HCT116 (cell line): ENCODE measurements at regions not wholly inside any gene's neighbourhood (a gene's known extent, or its start where the extent isn't known, plus 50 kb on each side); places are given as distances from the start of the nearest gene placed in this dataset.

Source experiments
- POLR2AphosphoS5 ChIP-seq: IDR thresholded peaks from 2 replicates; pipeline ENCODE4 v1.6.1; 2011; ENCODE audit warnings: mild to moderate bottlenecking, low read depth, low read length, moderate library complexity
- ZFX ChIP-seq: fragments of 450-650 bp; IDR thresholded peaks from 2 replicates; pipeline ENCODE4 v1.6.1; 2017
- TF ChIP-seq, protein P1 (sequence below): IDR thresholded peaks from 2 replicates; pipeline ENCODE4 v1.6.1; 2012

DNA sequence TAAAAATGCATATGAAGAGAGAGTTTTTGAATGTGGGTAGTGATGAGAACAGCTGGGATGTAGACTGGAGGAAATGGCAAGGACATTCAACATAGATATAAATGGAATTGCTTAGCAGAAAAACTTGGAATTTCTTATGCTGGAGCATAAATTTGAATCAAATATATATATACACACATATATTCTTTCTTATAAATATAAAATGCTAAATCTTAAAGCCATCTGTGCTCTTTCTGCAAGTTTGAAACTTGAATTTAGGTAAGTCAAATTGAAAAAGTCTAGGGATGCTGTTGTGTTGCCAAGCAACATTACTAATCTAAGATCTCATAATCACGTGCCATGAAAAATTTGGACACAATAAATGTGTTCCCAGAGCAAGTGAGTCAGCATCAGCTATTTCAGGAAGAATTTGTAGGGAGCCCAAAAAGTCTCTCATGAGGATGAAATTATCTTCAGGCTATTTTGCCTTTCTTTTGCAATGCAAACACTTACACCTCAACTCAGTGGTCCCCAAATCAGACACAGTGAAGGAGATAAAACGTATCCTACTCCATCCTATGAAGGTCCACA lies 58.4 kb upstream of the ALDH1A1 start:
- TF ChIP-seq POLR2AphosphoS5 (no peak), ZFX (no peak)
- TF ChIP-seq, protein P1, sequence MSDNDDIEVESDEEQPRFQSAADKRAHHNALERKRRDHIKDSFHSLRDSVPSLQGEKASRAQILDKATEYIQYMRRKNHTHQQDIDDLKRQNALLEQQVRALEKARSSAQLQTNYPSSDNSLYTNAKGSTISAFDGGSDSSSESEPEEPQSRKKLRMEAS, result no peak
